ENCODE measurements at regions not wholly inside any gene's neighbourhood (a gene's known extent, or its start where the extent isn't known, plus 50 kb on each side); places are given as distances from the start of the nearest gene placed in this dataset.

- Histone ChIP-seq H4K20me1 (ENCODE audit: control insufficient read depth, insufficient read depth, low read length, poor library complexity, severe bottlenecking) (no peaks in the 10 kb centered on the region), H3K4me3 (ENCODE audit: control extremely low read depth in 1 of 5, extremely low read depth in 1 of 5, insufficient read depth in 1 of 5, low read depth in 2 of 5, low read length in 4 of 5) (no peak overlapping the region), H3K9ac (ENCODE audit: low read length) (no peak overlapping the region), H3K27me3 (replicated peaks in 1 of 4; ENCODE audit: control extremely low read depth in 1 of 4, control insufficient read depth in 3 of 4, insufficient read depth in 4 of 4, low read length in 3 of 4) (no peaks in the 10 kb centered on the region), H3K27ac (ENCODE audit: low read length in 2 of 2) (no peak overlapping the region), H3K4me2 (replicated peaks; ENCODE audit: low read depth, low read length, poor library complexity, severe bottlenecking) (no peak overlapping the region), H2AFZ (ENCODE audit: insufficient read depth, low read depth, low read length, poor library complexity, severe bottlenecking) (no peak overlapping the region), H3K4me1 (ENCODE audit: control insufficient read depth in 2 of 2, insufficient read depth in 2 of 2, low read length in 2 of 2) (no peaks in the 10 kb centered on the region), H3K79me2 (ENCODE audit: control insufficient read depth, insufficient read depth, low read length) (no peaks in the 10 kb centered on the region), H3K9me3 (ENCODE audit: control extremely low read depth in 1 of 3, control insufficient read depth in 2 of 3, insufficient read depth in 1 of 3, low read length in 2 of 3) (peaks cover 0 to 54% (median 0%) of the 10 kb centered on the region in 3 donors), H3K36me3 (replicated peaks in 1 of 2; ENCODE audit: control extremely low read depth in 1 of 2, control insufficient read depth in 1 of 2, extremely low read depth in 1 of 2, insufficient read depth in 2 of 2, low read length in 1 of 2) (no peaks in the 10 kb centered on the region)
- CTCF ChIA-PET, result no interaction called here
- no peak for ATAC-seq (ENCODE audit: low read depth)
- no peak for DNase-seq
- Mint-ChIP-seq H3K4me3 (no peak overlapping the region), H3K27me3 (no peaks in the 10 kb centered on the region), H3K9me3 (ENCODE audit: insufficient read depth) (no peaks in the 10 kb centered on the region), H3K4me1 (no peaks in the 10 kb centered on the region), H3K27ac (no peak overlapping the region)
- WGBS (ENCODE audit: insufficient coverage), result 41% methylated on average over 1 of the region's 2 CpGs
- POLR2A ChIA-PET, result no interaction called here
- TF ChIP-seq EZH2 (IDR thresholded peaks at IDR 0.05; ENCODE audit: borderline replicate concordance, insufficient read depth, low read depth, low read length, poor library complexity, severe bottlenecking), result no peak
- no peak for TF ChIP-seq CTCF (IDR thresholded peaks at IDR 0.05)
- intact Hi-C loops (cut with micrococcal nuclease), result no loop called here
These were observed 149.4 kb downstream of the ZNF248 start for GRCh38 chr10:37707829-37708578.

GRCh38 chr10:37704566-37704965, 152.8 kb downstream of the ZNF248 start:
- H3K79me2 ChIP-seq (ENCODE audit: control insufficient read depth, insufficient read depth, low read length), result no peaks in the 10 kb centered on the region
- H3K9me3 Mint-ChIP-seq (ENCODE audit: insufficient read depth), result no peaks in the 10 kb centered on the region
- H3K4me1 ChIP-seq (ENCODE audit: control insufficient read depth in 2 of 2, insufficient read depth in 2 of 2, low read length in 2 of 2), result no peaks in the 10 kb centered on the region
- no peak overlapping the region for H3K4me3 ChIP-seq (ENCODE audit: control extremely low read depth in 1 of 5, extremely low read depth in 1 of 5, insufficient read depth in 1 of 5, low read depth in 2 of 5, low read length in 4 of 5)
- no peak overlapping the region for H3K27ac Mint-ChIP-seq
- ChIA-PET CTCF (no interaction called here), POLR2A (no interaction called here)
- H3K9ac ChIP-seq (ENCODE audit: low read length), result no peak overlapping the region
- no peaks in the 10 kb centered on the region for H3K27me3 ChIP-seq (replicated peaks in 1 of 4; ENCODE audit: control extremely low read depth in 1 of 4, control insufficient read depth in 3 of 4, insufficient read depth in 4 of 4, low read length in 3 of 4)
- H3K4me2 ChIP-seq (replicated peaks; ENCODE audit: low read depth, low read length, poor library complexity, severe bottlenecking), result no peak overlapping the region
- DNase-seq (no peak), ATAC-seq (ENCODE audit: low read depth) (no peak)
- no peak overlapping the region for H3K4me3 Mint-ChIP-seq
- no peaks in the 10 kb centered on the region for H3K36me3 ChIP-seq (replicated peaks in 1 of 2; ENCODE audit: control extremely low read depth in 1 of 2, control insufficient read depth in 1 of 2, extremely low read depth in 1 of 2, insufficient read depth in 2 of 2, low read length in 1 of 2)
- peaks cover 0 to 54% (median 0%) of the 10 kb centered on the region in 3 donors for H3K9me3 ChIP-seq (ENCODE audit: control extremely low read depth in 1 of 3, control insufficient read depth in 2 of 3, insufficient read depth in 1 of 3, low read length in 2 of 3)
- intact Hi-C loops (cut with micrococcal nuclease), result no loop called here
- H2AFZ ChIP-seq (ENCODE audit: insufficient read depth, low read depth, low read length, poor library complexity, severe bottlenecking), result no peak overlapping the region
- 81% methylated on average over 4 of the region's 4 CpGs for WGBS (ENCODE audit: insufficient coverage)
- H3K27ac ChIP-seq (ENCODE audit: low read length in 2 of 2), result no peak overlapping the region
- H3K4me1 Mint-ChIP-seq, result no peaks in the 10 kb centered on the region
- H3K27me3 Mint-ChIP-seq, result no peaks in the 10 kb centered on the region
- H4K20me1 ChIP-seq (ENCODE audit: control insufficient read depth, insufficient read depth, low read length, poor library complexity, severe bottlenecking), result no peaks in the 10 kb centered on the region
- TF ChIP-seq CTCF (IDR thresholded peaks at IDR 0.05) (no peak), EZH2 (IDR thresholded peaks at IDR 0.05; ENCODE audit: borderline replicate concordance, insufficient read depth, low read depth, low read length, poor library complexity, severe bottlenecking) (no peak)
